Retinal pigment epithelial cell (primary cell): ENCODE measurements at regions not wholly inside any gene's neighbourhood (a gene's known extent, or its start where the extent isn't known, plus 50 kb on each side); places are given as distances from the start of the nearest gene placed in this dataset.

Experiments used
- DNase-seq: peaks from one replicate; pipeline ENCODE4 v3.0.0-alpha.2; 2010; ENCODE audit warnings: low read depth
- H3K4me3 ChIP-seq: 2 replicates; pipeline ENCODE4 v1.5.1; 2011; ENCODE audit warnings: mild to moderate bottlenecking, low read length, control low read depth, moderate library complexity
- CTCF ChIP-seq: conservative IDR thresholded peaks from 2 replicates; pipeline ENCODE4 v1.5.1; 2011; ENCODE audit warnings: low read depth, low read length, control low read depth, inconsistent platforms

- DNase-seq = no peak
- no peak overlapping the region for H3K4me3 ChIP-seq
- no peak for TF ChIP-seq CTCF
These were observed 71.6 kb downstream of the NENF start for GRCh38 chr1:212504171-212504803.

- DNase-seq = no peak
- no peak overlapping the region for H3K4me3 ChIP-seq
- no peak for TF ChIP-seq CTCF
These were observed 73.9 kb downstream of the NENF start for GRCh38 chr1:212506666-212507065.

GRCh38 chr1:212507369-212507768 is 74.6 kb downstream of the NENF start:
- DNase-seq = no peak
- H3K4me3 ChIP-seq = no peak overlapping the region
- TF ChIP-seq CTCF = no peak

- DNase-seq = no peak
- H3K4me3 ChIP-seq = no peak overlapping the region
- no peak for TF ChIP-seq CTCF
These were observed 80.3 kb downstream of the NENF start for GRCh38 chr1:212512816-212513559.

- H3K4me3 ChIP-seq = no peak overlapping the region
- no peak for TF ChIP-seq CTCF
- DNase-seq = no peak
These were observed 80.9 kb downstream of the NENF start for GRCh38 chr1:212513586-212513985.

- H3K4me3 ChIP-seq = no peak overlapping the region
- DNase-seq = no peak
- peak; percentile 16 for TF ChIP-seq CTCF
These were observed 81.4 kb downstream of the NENF start for GRCh38 chr1:212514056-212514614.

- TF ChIP-seq CTCF = no peak
These were observed 82.1 kb downstream of the NENF start for GRCh38 chr1:212514782-212515181.

More at GRCh38 chr1:212514782-212515181, 82.1 kb downstream of the NENF start:
- peak overlapping the region; percentile 10 for H3K4me3 ChIP-seq
- DNase-seq = no peak
